MM.1S (cell line): ENCODE measurements at regions not wholly inside any gene's neighbourhood (a gene's known extent, or its start where the extent isn't known, plus 50 kb on each side); places are given as distances from the start of the nearest gene placed in this dataset.

Source experiments
- DNase-seq: peaks from one replicate; pipeline ENCODE4 v3.0.0-alpha.2; 2015
- H2AFZ ChIP-seq: fragments of 300-600 bp; sonication (generic); 2 replicates; pipeline ENCODE4 v1.6.0; 2016; ENCODE audit warnings: antibody characterized with exemption, low read length
- H3F3A ChIP-seq: fragments of 300-600 bp; sonication (generic); 2 replicates; pipeline ENCODE4 v1.6.1; 2016; ENCODE audit warnings: mild to moderate bottlenecking, antibody characterized with exemption, low read length, moderate library complexity, mixed read lengths; ENCODE audit not compliant: insufficient read depth
- H3K27ac ChIP-seq: fragments of 300-600 bp; sonication (generic); 2 replicates; pipeline ENCODE4 v1.5.1; 2016; ENCODE audit warnings: mild to moderate bottlenecking, low read length
- H3K27me3 ChIP-seq: fragments of 300-600 bp; sonication (generic); replicated peaks from 2 replicates; pipeline ENCODE4 v1.6.0; 2016; ENCODE audit warnings: low read length; ENCODE audit not compliant: insufficient read depth
- H3K36me3 ChIP-seq: fragments of 300-600 bp; sonication (generic); replicated peaks from 2 replicates; pipeline ENCODE4 v1.6.1; 2016; ENCODE audit warnings: mild to moderate bottlenecking, low read length, mixed read lengths; ENCODE audit not compliant: insufficient read depth
- H3K4me1 ChIP-seq: fragments of 300-600 bp; sonication (generic); 2 replicates; pipeline ENCODE4 v1.6.1; 2016; ENCODE audit warnings: low read length, mixed read lengths
- H3K4me2 ChIP-seq: fragments of 300-600 bp; sonication (generic); 2 replicates; pipeline ENCODE4 v1.6.0; 2016; ENCODE audit warnings: low read depth, low read length
- H3K4me3 ChIP-seq: fragments of 300-600 bp; sonication (generic); 2 replicates; pipeline ENCODE4 v1.5.1; 2016; ENCODE audit warnings: low read length, mixed read lengths
- H3K79me2 ChIP-seq: fragments of 300-600 bp; sonication (generic); 2 replicates; pipeline ENCODE4 v1.6.1; 2016; ENCODE audit warnings: mixed run types, low read length, mixed read lengths
- H3K9ac ChIP-seq: fragments of 300-600 bp; sonication (generic); 2 replicates; pipeline ENCODE4 v1.6.1; 2016; ENCODE audit warnings: low read length, mixed read lengths
- H3K9me2 ChIP-seq: fragments of 300-600 bp; sonication (generic); replicated peaks from 2 replicates; pipeline ENCODE4 v1.6.1; 2016; ENCODE audit warnings: mild to moderate bottlenecking, low read length, mixed read lengths; ENCODE audit not compliant: insufficient read depth
- H3K9me3 ChIP-seq: fragments of 300-600 bp; sonication (generic); replicated peaks from 2 replicates; pipeline ENCODE4 v1.6.1; 2016; ENCODE audit warnings: mild to moderate bottlenecking, low read length, mixed read lengths; ENCODE audit not compliant: insufficient read depth
- H4K20me1 ChIP-seq: fragments of 300-600 bp; sonication (generic); 2 replicates; pipeline ENCODE4 v1.6.1; 2016; ENCODE audit warnings: mild to moderate bottlenecking, low read length, moderate library complexity, mixed read lengths; ENCODE audit not compliant: insufficient read depth
- EZH2 ChIP-seq: fragments of 300-600 bp; sonication (generic); optimal IDR thresholded peaks from 2 replicates; pipeline ENCODE3; 2017; ENCODE audit warnings: low read depth, mild to moderate bottlenecking, antibody characterized with exemption, low read length, mixed read lengths
- EZH2phosphoT487 ChIP-seq: fragments of 300-600 bp; sonication (generic); IDR thresholded peaks from 2 replicates; pipeline ENCODE4 v1.6.1; 2018; ENCODE audit warnings: antibody characterized with exemption, low read length
- TF ChIP-seq, protein P1 (sequence below): fragments of 300-600 bp; sonication (generic); IDR thresholded peaks from 2 replicates; pipeline ENCODE4 v1.5.1; 2016; ENCODE audit warnings: antibody characterized with exemption, low read length, mixed read lengths

DNA sequence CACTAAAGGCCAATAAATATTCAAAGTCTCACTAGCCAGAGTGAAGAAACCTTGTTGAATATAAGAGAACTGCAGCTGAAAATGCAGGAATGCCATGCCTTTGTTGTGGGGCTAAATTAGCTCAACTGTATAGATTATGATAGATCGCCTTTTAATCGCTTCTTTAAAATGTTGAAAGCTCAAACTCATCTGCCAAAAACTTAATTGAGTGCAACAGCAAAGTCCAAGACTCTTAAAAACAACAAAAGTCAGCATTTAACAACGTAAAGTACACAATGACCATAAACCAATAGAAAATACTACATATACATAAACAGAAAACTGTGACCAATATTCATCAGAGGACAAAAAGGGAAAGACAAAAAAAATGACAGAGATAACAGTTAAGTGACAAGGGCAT is 585.0 kb upstream of the CDH6 start:
- H3K4me3 ChIP-seq = no peak overlapping the region
- no peaks in the 10 kb centered on the region for H3K9me3 ChIP-seq
- TF ChIP-seq, protein P1, sequence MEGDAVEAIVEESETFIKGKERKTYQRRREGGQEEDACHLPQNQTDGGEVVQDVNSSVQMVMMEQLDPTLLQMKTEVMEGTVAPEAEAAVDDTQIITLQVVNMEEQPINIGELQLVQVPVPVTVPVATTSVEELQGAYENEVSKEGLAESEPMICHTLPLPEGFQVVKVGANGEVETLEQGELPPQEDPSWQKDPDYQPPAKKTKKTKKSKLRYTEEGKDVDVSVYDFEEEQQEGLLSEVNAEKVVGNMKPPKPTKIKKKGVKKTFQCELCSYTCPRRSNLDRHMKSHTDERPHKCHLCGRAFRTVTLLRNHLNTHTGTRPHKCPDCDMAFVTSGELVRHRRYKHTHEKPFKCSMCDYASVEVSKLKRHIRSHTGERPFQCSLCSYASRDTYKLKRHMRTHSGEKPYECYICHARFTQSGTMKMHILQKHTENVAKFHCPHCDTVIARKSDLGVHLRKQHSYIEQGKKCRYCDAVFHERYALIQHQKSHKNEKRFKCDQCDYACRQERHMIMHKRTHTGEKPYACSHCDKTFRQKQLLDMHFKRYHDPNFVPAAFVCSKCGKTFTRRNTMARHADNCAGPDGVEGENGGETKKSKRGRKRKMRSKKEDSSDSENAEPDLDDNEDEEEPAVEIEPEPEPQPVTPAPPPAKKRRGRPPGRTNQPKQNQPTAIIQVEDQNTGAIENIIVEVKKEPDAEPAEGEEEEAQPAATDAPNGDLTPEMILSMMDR = no peak
- TF ChIP-seq EZH2 (no peak), EZH2phosphoT487 (no peak)
- DNase-seq = no peak
- H4K20me1 ChIP-seq = no peaks in the 10 kb centered on the region
- H3K27ac ChIP-seq = no peak overlapping the region
- no peaks in the 10 kb centered on the region for H3K4me1 ChIP-seq
- H3K27me3 ChIP-seq = no peaks in the 10 kb centered on the region
- no peaks in the 10 kb centered on the region for H3F3A ChIP-seq
- no peaks in the 10 kb centered on the region for H3K9me2 ChIP-seq
- no peak overlapping the region for H2AFZ ChIP-seq
- no peaks in the 10 kb centered on the region for H3K79me2 ChIP-seq
- H3K9ac ChIP-seq = no peak overlapping the region
- H3K4me2 ChIP-seq = no peak overlapping the region
- no peaks in the 10 kb centered on the region for H3K36me3 ChIP-seq

DNA sequence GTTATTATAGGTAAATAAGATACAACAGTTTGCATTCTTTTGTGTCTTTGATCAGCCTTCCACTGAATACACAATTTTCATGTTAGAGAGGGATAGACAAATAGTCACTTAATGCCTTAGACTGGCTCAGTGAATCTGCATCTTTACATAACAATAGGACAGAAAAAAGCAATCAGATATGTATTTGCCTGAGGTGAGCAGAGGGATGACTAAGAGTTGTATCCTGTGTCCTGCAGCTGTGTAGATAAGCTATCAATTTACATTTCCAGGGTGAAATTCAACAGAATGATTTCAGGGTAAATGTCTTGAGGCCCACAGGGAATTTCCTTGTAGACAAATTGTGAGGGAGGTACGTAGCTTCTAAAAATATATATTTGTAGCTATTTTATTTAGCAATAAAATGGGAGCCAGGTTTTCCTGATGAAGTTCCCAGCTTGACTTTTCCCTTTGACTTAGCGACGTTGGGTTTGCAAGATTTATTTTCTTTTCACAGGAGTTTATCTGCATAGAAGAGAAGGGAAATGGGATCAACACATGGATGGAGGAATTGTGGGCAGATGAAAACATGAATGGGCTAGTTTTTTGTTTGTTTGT is 586.1 kb upstream of the CDH6 start:
- H3K27me3 ChIP-seq = no peaks in the 10 kb centered on the region
- H3K27ac ChIP-seq = no peak overlapping the region
- no peaks in the 10 kb centered on the region for H3K9me3 ChIP-seq
- H3K4me2 ChIP-seq = no peak overlapping the region
- H3K4me1 ChIP-seq = no peaks in the 10 kb centered on the region
- no peak overlapping the region for H3K9ac ChIP-seq
- no peaks in the 10 kb centered on the region for H3K36me3 ChIP-seq
- H2AFZ ChIP-seq = no peak overlapping the region
- no peaks in the 10 kb centered on the region for H4K20me1 ChIP-seq
- no peak for DNase-seq
- no peaks in the 10 kb centered on the region for H3K79me2 ChIP-seq
- TF ChIP-seq, protein P1 = no peak
- TF ChIP-seq EZH2phosphoT487 (no peak), EZH2 (no peak)
- no peaks in the 10 kb centered on the region for H3K9me2 ChIP-seq
- H3F3A ChIP-seq = no peaks in the 10 kb centered on the region
- H3K4me3 ChIP-seq = no peak overlapping the region

DNA sequence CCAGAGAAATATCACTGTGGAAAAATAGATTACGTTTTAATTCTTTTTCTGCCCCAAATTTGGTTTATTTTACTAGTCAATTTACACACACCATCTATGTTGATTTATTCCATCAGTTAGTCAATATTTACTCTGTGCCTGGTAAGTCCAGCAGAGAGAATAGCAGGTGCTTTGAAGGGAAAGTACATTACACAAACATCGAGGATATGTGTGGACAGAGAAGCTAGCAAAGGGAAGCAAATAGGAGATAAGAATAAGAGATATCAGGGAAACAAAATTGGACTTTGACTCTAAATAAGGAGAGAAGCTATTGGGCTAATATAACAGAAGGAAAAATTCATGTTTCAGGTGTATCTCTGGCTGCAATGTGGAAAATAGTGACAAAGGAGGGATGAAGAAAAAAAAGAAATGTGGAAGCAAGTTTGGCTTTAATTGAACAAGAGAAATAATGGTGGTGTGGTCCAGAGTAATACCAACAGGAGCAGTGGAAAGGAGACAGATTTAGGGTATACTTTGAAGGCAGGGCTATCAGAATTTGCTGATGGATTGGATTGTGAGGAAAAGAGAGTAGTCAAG is 587.7 kb upstream of the CDH6 start:
- H3K36me3 ChIP-seq = no peaks in the 10 kb centered on the region

More for the DNA sequence above, 587.7 kb upstream of the CDH6 start:
- H3K27me3 ChIP-seq = no peaks in the 10 kb centered on the region
- H4K20me1 ChIP-seq = no peaks in the 10 kb centered on the region
- no peak overlapping the region for H3K27ac ChIP-seq
- no peak for DNase-seq
- H3K79me2 ChIP-seq = no peaks in the 10 kb centered on the region
- H3K9me3 ChIP-seq = no peaks in the 10 kb centered on the region
- no peaks in the 10 kb centered on the region for H3K4me1 ChIP-seq
- no peak overlapping the region for H3K4me2 ChIP-seq
- no peaks in the 10 kb centered on the region for H3K9me2 ChIP-seq
- H3K4me3 ChIP-seq = no peak overlapping the region
- no peaks in the 10 kb centered on the region for H3F3A ChIP-seq
- TF ChIP-seq EZH2 (no peak), EZH2phosphoT487 (no peak)
- TF ChIP-seq, protein P1 = no peak
- H2AFZ ChIP-seq = no peak overlapping the region
- H3K9ac ChIP-seq = no peak overlapping the region
